Chondrocyte (in vitro differentiated cells): ENCODE measurements at regions not wholly inside any gene's neighbourhood (a gene's known extent, or its start where the extent isn't known, plus 50 kb on each side); places are given as distances from the start of the nearest gene placed in this dataset.

ENCODE experiments used
- DNase-seq: peaks from one replicate; pipeline ENCODE4 v3.0.0; 2021; ENCODE audit warnings: mixed read lengths, low spot score
- H3K27ac Mint-ChIP-seq: one replicate; pipeline ENCODE4 v1.8.0; 2021; ENCODE audit warnings: mild to moderate bottlenecking, moderate library complexity, mixed read lengths; ENCODE audit not compliant: unreplicated experiment
- H3K27me3 Mint-ChIP-seq: 2 replicates; pipeline ENCODE4 v1.8.0; 2021; ENCODE audit warnings: low read depth, mixed read lengths
- H3K36me3 Mint-ChIP-seq: 2 replicates; pipeline ENCODE4 v1.8.0; 2021; ENCODE audit warnings: low read depth, mixed read lengths
- H3K4me1 Mint-ChIP-seq: 2 replicates; pipeline ENCODE4 v1.8.0; 2021; ENCODE audit warnings: low read depth, mild to moderate bottlenecking, mixed read lengths
- H3K4me3 Mint-ChIP-seq: one replicate; pipeline ENCODE4 v1.8.0; 2021; ENCODE audit warnings: mild to moderate bottlenecking, moderate library complexity, mixed read lengths; ENCODE audit not compliant: unreplicated experiment
- H3K9me3 Mint-ChIP-seq: 2 replicates; pipeline ENCODE4 v1.8.0; 2021; ENCODE audit warnings: low read depth, mixed read lengths
- TF ChIP-seq, protein P1 (sequence below): fragments of 200-600 bp; sonication (generic); IDR thresholded peaks from 2 replicates; pipeline ENCODE4 v1.5.0; 2021; ENCODE audit warnings: antibody characterized with exemption, mild to moderate bottlenecking, moderate library complexity

DNA sequence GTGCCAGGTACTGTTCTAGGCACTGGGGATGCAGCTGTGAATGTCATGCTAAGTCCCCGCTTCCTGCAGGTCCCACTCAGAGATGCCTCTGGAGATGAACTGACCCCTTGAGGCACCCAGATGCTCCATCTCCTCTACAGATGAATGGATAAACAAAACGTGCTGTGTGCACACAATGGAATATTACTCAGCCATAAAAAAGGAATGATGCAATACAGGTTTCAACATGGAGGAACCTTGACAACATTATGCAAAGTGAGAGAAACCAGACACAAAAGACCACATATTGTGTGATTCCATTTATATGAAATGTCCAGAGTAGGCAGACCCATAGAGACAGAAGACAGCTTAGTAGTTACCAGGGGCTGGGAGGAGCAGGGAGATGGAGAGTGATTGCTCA, 320.1 kb upstream of the DIO3 start:
- DNase-seq, result no peak
- Mint-ChIP-seq H3K27ac (no peak overlapping the region), H3K9me3 (no peaks in the 10 kb centered on the region), H3K27me3 (peaks cover 20% of the 10 kb centered on the region), H3K4me1 (no peaks in the 10 kb centered on the region), H3K4me3 (no peak overlapping the region), H3K36me3 (no peaks in the 10 kb centered on the region)
- TF ChIP-seq, protein P1, sequence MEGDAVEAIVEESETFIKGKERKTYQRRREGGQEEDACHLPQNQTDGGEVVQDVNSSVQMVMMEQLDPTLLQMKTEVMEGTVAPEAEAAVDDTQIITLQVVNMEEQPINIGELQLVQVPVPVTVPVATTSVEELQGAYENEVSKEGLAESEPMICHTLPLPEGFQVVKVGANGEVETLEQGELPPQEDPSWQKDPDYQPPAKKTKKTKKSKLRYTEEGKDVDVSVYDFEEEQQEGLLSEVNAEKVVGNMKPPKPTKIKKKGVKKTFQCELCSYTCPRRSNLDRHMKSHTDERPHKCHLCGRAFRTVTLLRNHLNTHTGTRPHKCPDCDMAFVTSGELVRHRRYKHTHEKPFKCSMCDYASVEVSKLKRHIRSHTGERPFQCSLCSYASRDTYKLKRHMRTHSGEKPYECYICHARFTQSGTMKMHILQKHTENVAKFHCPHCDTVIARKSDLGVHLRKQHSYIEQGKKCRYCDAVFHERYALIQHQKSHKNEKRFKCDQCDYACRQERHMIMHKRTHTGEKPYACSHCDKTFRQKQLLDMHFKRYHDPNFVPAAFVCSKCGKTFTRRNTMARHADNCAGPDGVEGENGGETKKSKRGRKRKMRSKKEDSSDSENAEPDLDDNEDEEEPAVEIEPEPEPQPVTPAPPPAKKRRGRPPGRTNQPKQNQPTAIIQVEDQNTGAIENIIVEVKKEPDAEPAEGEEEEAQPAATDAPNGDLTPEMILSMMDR, result no peak

DNA sequence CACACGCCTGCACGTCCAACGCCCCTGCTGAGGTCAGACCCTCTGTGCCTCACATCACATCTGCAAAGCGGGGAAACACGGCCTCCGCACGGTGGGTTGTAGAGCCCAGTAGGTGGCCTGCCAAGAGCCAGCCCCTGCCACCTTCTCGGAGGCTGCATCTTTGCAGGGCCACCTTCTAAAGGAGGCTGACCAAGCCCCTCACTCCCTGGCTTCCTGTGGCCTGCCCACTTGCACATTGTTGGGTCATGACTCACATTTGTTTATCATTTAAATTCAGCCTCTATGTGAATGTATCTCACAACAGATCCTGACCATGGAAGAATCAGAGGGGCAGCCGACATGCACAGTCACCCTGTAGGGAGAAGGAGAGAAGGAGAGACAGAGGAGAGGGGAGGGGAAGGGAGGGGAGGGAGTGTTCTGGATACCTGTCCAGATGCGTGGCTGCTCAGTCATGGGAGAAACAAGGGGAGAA, 319.5 kb upstream of the DIO3 start:
- no peak overlapping the region for H3K27ac Mint-ChIP-seq
- H3K36me3 Mint-ChIP-seq, result no peaks in the 10 kb centered on the region
- TF ChIP-seq, protein P1, result no peak

DNA sequence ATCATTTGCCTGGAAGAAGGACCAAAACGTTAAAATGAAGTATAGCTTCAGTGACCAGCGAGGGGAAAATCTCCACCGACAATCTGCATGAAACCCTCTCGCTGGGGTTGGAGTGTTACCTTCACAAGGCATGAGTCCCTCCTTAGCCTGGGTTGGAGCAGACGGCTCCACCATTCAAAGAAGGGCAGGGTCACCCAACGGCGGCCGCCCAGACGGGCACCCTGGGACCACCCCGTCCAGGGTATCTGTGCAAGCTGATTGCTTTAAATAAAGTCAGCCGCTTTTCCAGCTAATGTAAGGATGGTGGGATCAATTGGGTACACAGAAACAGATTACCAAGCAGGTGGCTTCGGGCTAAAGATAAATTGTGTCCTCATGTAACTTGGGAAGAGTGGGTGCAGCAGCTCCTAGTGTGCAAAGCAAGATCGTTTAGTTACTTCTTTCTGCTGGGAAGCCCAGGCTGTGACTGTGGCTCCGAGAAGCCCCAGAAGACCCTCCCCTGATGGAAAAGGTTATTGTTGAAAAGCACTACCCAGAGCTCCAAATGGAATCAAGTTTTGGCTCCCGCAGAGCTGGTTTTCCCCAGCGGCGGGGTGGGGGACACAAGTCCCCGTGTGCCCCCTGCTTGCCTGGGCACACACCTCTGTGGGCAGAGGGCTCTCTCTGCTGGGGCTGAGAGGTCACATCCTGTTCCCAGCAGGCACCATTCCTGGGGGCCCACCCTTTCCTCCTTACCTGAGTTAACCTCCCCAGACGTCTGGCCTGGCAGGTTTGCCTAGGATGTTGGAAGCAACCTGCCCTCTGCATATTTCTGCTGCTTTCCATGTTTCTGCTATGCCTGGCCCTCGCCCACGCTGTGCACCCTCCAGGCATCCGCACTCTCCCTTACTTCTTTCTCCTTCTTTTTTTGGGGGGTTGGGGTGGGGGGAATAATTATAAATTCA, 318.6 kb upstream of the DIO3 start:
- H3K4me1 Mint-ChIP-seq, result no peaks in the 10 kb centered on the region
- no peak overlapping the region for H3K4me3 Mint-ChIP-seq
- H3K27ac Mint-ChIP-seq, result no peak overlapping the region
- H3K27me3 Mint-ChIP-seq, result peaks cover 20% of the 10 kb centered on the region
- no peak for DNase-seq
- no peaks in the 10 kb centered on the region for H3K9me3 Mint-ChIP-seq
- TF ChIP-seq, protein P1, result no peak
- H3K36me3 Mint-ChIP-seq, result no peaks in the 10 kb centered on the region

More for the DNA sequence above, 319.5 kb upstream of the DIO3 start:
- Mint-ChIP-seq H3K9me3 (no peaks in the 10 kb centered on the region), H3K27me3 (peaks cover 20% of the 10 kb centered on the region), H3K4me3 (no peak overlapping the region), H3K4me1 (no peaks in the 10 kb centered on the region)
- DNase-seq, result no peak

DNA sequence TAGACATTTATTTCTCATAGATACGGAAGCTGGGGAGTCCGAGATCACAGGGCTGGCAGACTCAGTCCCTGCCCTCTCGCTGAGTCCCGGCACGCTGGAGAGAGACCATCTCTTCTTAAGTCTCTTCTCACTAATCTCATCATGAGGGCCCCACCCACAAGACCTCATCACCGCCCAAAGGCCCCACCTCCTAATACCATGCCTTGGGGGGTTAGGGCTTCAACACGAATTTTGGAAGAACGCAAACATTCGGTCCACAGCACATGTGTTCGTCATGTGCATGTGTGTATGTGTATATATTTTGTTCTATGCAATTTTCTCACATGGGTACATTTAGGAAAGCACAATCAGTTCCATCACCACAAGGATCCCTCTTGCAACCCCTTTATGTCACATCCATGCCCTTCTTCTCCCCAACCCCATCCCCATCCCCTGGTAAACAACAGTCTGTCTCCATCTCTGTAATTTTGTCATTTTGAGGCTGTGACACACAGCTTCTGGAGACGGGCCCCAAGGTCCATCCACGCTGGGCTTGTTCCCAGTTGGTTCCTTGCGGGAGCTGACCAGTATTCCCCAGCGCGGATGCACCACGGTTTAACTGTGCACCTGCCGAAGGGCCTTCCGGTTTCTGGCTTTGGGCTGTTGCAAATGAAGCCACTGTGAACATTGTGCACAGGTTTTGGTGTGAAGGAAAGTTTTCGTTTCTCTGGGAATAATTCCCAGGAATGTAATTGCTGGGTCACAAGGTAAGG, 317.5 kb upstream of the DIO3 start:
- no peaks in the 10 kb centered on the region for H3K4me1 Mint-ChIP-seq
- no peaks in the 10 kb centered on the region for H3K36me3 Mint-ChIP-seq
- DNase-seq, result no peak
- H3K9me3 Mint-ChIP-seq, result no peaks in the 10 kb centered on the region
- peaks cover 20% of the 10 kb centered on the region for H3K27me3 Mint-ChIP-seq
- no peak overlapping the region for H3K27ac Mint-ChIP-seq
- TF ChIP-seq, protein P1, result no peak
- no peak overlapping the region for H3K4me3 Mint-ChIP-seq
